HCT116 (cell line): ENCODE measurements at regions not wholly inside any gene's neighbourhood (a gene's known extent, or its start where the extent isn't known, plus 50 kb on each side); places are given as distances from the start of the nearest gene placed in this dataset.

Source experiments
- ATAC-seq: fragments of 200-7000 bp; cut with Tn5 transposase; 2 replicates; pipeline ENCODE4 v1.9.1; 2020; ENCODE audit warnings: mild to moderate bottlenecking, moderate library complexity
- BruUV-seq: library from RNA; stranded (reverse); fragments of 400-500 nt; replicated peaks from 2 replicates; lab custom pipeline; 2021; lab: Mats Ljungman, UMichigan
- CTCF ChIA-PET: fragments of 300-600 bp; sonication (Branson Sonifier 250); formaldehyde crosslinking; loops from one replicate; lab custom pipeline; 2021; ENCODE audit warnings: antibody characterized with exemption; lab: Charles Lee
- POLR2A ChIA-PET: fragments of 300-600, 350-600 bp; sonication (Branson Sonifier 250); formaldehyde crosslinking; loops from one replicate; lab custom pipeline; 2021; ENCODE audit warnings: antibody characterized with exemption; lab: Charles Lee
- RAD21 ChIA-PET, 2 experiments: fragments of 300-600 bp; sonication (Branson Sonifier 250); formaldehyde crosslinking; loops; one replicate each; lab custom pipeline; 2023; ENCODE audit warnings: low total read pairs in 2 of 2; ENCODE audit not compliant: uncharacterized antibody in 2 of 2, unreplicated experiment in 2 of 2, low non-redundant PET in 1 of 2; lab: Charles Lee
- DNase-seq: peaks from one replicate; pipeline ENCODE4 v3.0.0-alpha.2; 2010; ENCODE audit warnings: low read depth, low spot score
- H2AFZ ChIP-seq: fragments of 200-600 bp; shearing (Covaris generic), sonication (generic); 2 replicates; pipeline ENCODE4 v1.6.1; 2017; ENCODE audit warnings: low read depth, mixed run types, mixed read lengths, antibody characterized with exemption, low read length; ENCODE audit not compliant: poor library complexity, severe bottlenecking
- H3K27ac ChIP-seq: 2 replicates; pipeline ENCODE4 v1.5.1; 2012; ENCODE audit warnings: low read depth, low read length
- H3K27me3 ChIP-seq: fragments of 200-600 bp; sonication (generic); 2 replicates; pipeline ENCODE4 v1.6.1; 2016; ENCODE audit warnings: mixed run types, low read length, mixed read lengths; ENCODE audit not compliant: insufficient read depth
- H3K36me3 ChIP-seq, 2 experiments: fragments of 200-500 bp in 1 of 2; fragments of 200-600 bp in 1 of 2; sonication (Bioruptor generic) in 1 of 2; sonication (generic) in 1 of 2; 2 replicates each; pipeline versions ENCODE4 v1.5.1 to v1.6.1; 2014 to 2016; ENCODE audit warnings: low read length in 2 of 2, inconsistent platforms in 1 of 2, mixed read lengths in 1 of 2, mixed run types in 1 of 2; ENCODE audit not compliant: insufficient read depth in 2 of 2, control insufficient read depth in 1 of 2
- H3K4me1 ChIP-seq, 2 experiments: fragments of 200-600 bp in 1 of 2; sonication (generic) in 1 of 2; 2 replicates each; pipeline versions ENCODE4 v1.5.1 to v1.6.1; 2012 to 2017; ENCODE audit warnings: low read length in 2 of 2, inconsistent platforms in 1 of 2, mild to moderate bottlenecking in 1 of 2, mixed read lengths in 1 of 2, mixed run types in 1 of 2, moderate library complexity in 1 of 2; ENCODE audit not compliant: insufficient read depth in 2 of 2, control insufficient read depth in 1 of 2
- H3K4me2 ChIP-seq: fragments of 200-600 bp; sonication (generic); 2 replicates; pipeline ENCODE4 v1.6.1; 2017; ENCODE audit warnings: mixed run types, low read length, mixed read lengths
- H3K4me3 ChIP-seq, 2 experiments: fragments of 200-600 bp in 1 of 2; sonication (generic) in 1 of 2; replicated peaks in 1 of 2; 2 replicates each; pipeline ENCODE4 v1.5.1; 2011 to 2016; ENCODE audit warnings: low read length in 2 of 2, control low read depth in 1 of 2, low read depth in 1 of 2, mild to moderate bottlenecking in 1 of 2, mixed read lengths in 1 of 2, mixed run types in 1 of 2
- H3K79me2 ChIP-seq: fragments of 200-600 bp; sonication (generic); 2 replicates; pipeline ENCODE4 v1.6.1; 2017; ENCODE audit warnings: mild to moderate bottlenecking, mixed run types, low read length, moderate library complexity, mixed read lengths; ENCODE audit not compliant: insufficient read depth
- H3K9ac ChIP-seq: fragments of 200-600 bp; sonication (generic); 2 replicates; pipeline ENCODE4 v1.6.1; 2016; ENCODE audit warnings: low read length, mixed read lengths
- H3K9me2 ChIP-seq: fragments of 200-600 bp; sonication (generic), shearing (Covaris generic); 2 replicates; pipeline ENCODE4 v1.6.1; 2017; ENCODE audit warnings: mixed run types, mild to moderate bottlenecking, moderate library complexity; ENCODE audit not compliant: insufficient read depth
- H3K9me3 ChIP-seq, 2 experiments: fragments of 200-500 bp in 1 of 2; fragments of 200-600 bp in 1 of 2; sonication (Bioruptor generic) in 1 of 2; sonication (generic) in 1 of 2; 2 replicates each; pipeline ENCODE4 v1.6.1; 2014 to 2017; ENCODE audit warnings: low read length in 2 of 2, mixed read lengths in 2 of 2, inconsistent platforms in 1 of 2, low read depth in 1 of 2, mild to moderate bottlenecking in 1 of 2, mixed run types in 1 of 2, moderate library complexity in 1 of 2; ENCODE audit not compliant: control insufficient read depth in 1 of 2, insufficient read depth in 1 of 2
- H4K20me1 ChIP-seq: fragments of 200-600 bp; sonication (generic), shearing (Covaris generic); 2 replicates; pipeline ENCODE4 v1.6.1; 2017; ENCODE audit warnings: mixed run types, mild to moderate bottlenecking, moderate library complexity; ENCODE audit not compliant: insufficient read depth
- CBX3 ChIP-seq: IDR thresholded peaks from 2 replicates; pipeline ENCODE4 v1.6.1; 2012; ENCODE audit warnings: low read depth
- CEBPB ChIP-seq: IDR thresholded peaks from 2 replicates; pipeline ENCODE4 v1.6.1; 2012; ENCODE audit warnings: low read depth
- EGR1 ChIP-seq: IDR thresholded peaks from 2 replicates; pipeline ENCODE4 v1.6.1; 2012; ENCODE audit warnings: low read depth
- ELF1 ChIP-seq: IDR thresholded peaks from 2 replicates; pipeline ENCODE4 v1.6.1; 2012; ENCODE audit warnings: low read depth, borderline replicate concordance
- EZH2 ChIP-seq: fragments of 200-600 bp; sonication (generic); IDR thresholded peaks from 2 replicates; pipeline ENCODE4 v1.6.1; 2017; ENCODE audit warnings: antibody characterized with exemption, mixed run types
- EZH2phosphoT487 ChIP-seq: fragments of 200-600 bp; IDR thresholded peaks from 2 replicates; pipeline ENCODE4 v1.6.1; 2018; ENCODE audit warnings: antibody characterized with exemption, borderline replicate concordance
- FOSL1 ChIP-seq: IDR thresholded peaks from 2 replicates; pipeline ENCODE4 v1.6.1; 2012; ENCODE audit warnings: low read depth
- JUND ChIP-seq: IDR thresholded peaks from 2 replicates; pipeline ENCODE4 v1.6.1; 2012
- POLR2A ChIP-seq: IDR thresholded peaks from 2 replicates; pipeline ENCODE4 v1.7.0; 2011; ENCODE audit warnings: borderline replicate concordance; ENCODE audit not compliant: insufficient read depth, insufficient read length; ENCODE audit errors: extremely low read depth
- POLR2AphosphoS5 ChIP-seq: IDR thresholded peaks from 2 replicates; pipeline ENCODE4 v1.6.1; 2011; ENCODE audit warnings: mild to moderate bottlenecking, low read depth, low read length, moderate library complexity
- RAD21 ChIP-seq: IDR thresholded peaks from 2 replicates; pipeline ENCODE4 v1.6.1; 2012; ENCODE audit warnings: low read depth, mild to moderate bottlenecking
- SIN3A ChIP-seq: IDR thresholded peaks from 2 replicates; pipeline ENCODE4 v1.6.1; 2012; ENCODE audit warnings: low read depth
- SP1 ChIP-seq: IDR thresholded peaks from 2 replicates; pipeline ENCODE4 v1.6.1; 2012; ENCODE audit warnings: low read depth
- SRF ChIP-seq: IDR thresholded peaks from 2 replicates; pipeline ENCODE4 v1.6.1; 2012; ENCODE audit warnings: low read depth
- TCF7L2 ChIP-seq: IDR thresholded peaks from 2 replicates; pipeline ENCODE4 v1.7.0; 2011; ENCODE audit warnings: borderline replicate concordance, inconsistent platforms; ENCODE audit not compliant: insufficient read depth, insufficient read length; ENCODE audit errors: extremely low read depth
- YY1 ChIP-seq: IDR thresholded peaks from 2 replicates; pipeline ENCODE4 v1.6.1; 2011; ENCODE audit warnings: low read length, low read depth, moderate library complexity, mild to moderate bottlenecking; ENCODE audit not compliant: insufficient replicate concordance; ENCODE audit errors: extremely low read depth
- ZFX ChIP-seq: fragments of 450-650 bp; IDR thresholded peaks from 2 replicates; pipeline ENCODE4 v1.6.1; 2017
- ZNF274 ChIP-seq: fragments of 200-500 bp; sonication (Bioruptor generic); IDR thresholded peaks from 2 replicates; pipeline ENCODE4 v1.6.1; 2014; ENCODE audit warnings: mild to moderate bottlenecking, low read depth, low read length, inconsistent platforms
- intact Hi-C: fragments of 100-400 bp; cut with micrococcal nuclease; formaldehyde crosslinking; loops from 2 replicates; pipeline ENCODE4 v1.10.0; 2022
- TF ChIP-seq, protein P1 (sequence below), 3 experiments: fragments of 200-600 bp in 1 of 3; sonication (generic) in 1 of 3; IDR thresholded peaks in 2 of 3; conservative IDR thresholded peaks in 1 of 3; 2 replicates each; pipeline ENCODE4 v1.5.1; 2012 to 2017; ENCODE audit warnings: low read depth in 2 of 3, low read length in 2 of 3, antibody characterized with exemption in 1 of 3, borderline replicate concordance in 1 of 3, control low read depth in 1 of 3, mild to moderate bottlenecking in 1 of 3, mixed read lengths in 1 of 3, mixed run types in 1 of 3, moderate library complexity in 1 of 3; ENCODE audit not compliant: insufficient read depth in 1 of 3
- TF ChIP-seq, protein P2 (sequence below): IDR thresholded peaks from 2 replicates; pipeline ENCODE4 v1.6.1; 2012; ENCODE audit warnings: low read depth

DNA sequence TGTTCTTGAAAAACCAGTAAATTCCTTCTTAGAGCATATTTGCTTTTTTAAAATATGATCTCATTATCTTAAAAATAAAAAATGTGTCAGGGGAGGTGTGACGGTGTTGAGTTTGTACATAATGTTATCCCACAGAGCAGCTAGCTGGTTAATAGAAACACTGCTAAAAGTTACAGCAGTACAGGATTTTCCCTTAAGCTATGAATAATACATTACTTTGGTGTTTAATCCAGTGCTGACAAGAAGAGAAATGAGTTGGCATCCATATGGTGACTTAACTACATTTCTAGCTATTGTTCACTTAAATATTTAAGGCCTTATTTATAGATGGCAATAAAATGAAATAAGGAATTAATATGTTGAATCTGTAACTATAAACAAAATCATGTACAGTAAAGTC, 883.1 kb downstream of the CDH18 start:
- Histone ChIP-seq H3K4me1 (no peaks in the 10 kb centered on the region), H3K9ac (no peak overlapping the region), H3K4me2 (no peak overlapping the region), H2AFZ (no peak overlapping the region), H3K27me3 (no peaks in the 10 kb centered on the region), H3K9me3 (peaks cover 0 to 5% of the 10 kb centered on the region in 2 experiments; a peak in 2 of 4 replicates), H4K20me1 (no peaks in the 10 kb centered on the region)
- intact Hi-C loops, result no loop called here
- ChIA-PET CTCF (no interaction called here), RAD21 (no interaction called here), POLR2A (no interaction called here)
- BruUV-seq, result no TSS peak
- ATAC-seq (no peak), DNase-seq (no peak)
- TF ChIP-seq ZFX (no peak), CBX3 (no peak), YY1 (no peak), RAD21 (no peak), POLR2AphosphoS5 (no peak), SIN3A (no peak), ZNF274 (no peak), EZH2 (no peak), SRF (no peak), JUND (no peak), FOSL1 (no peak), EGR1 (no peak), CEBPB (no peak), SP1 (no peak), POLR2A (no peak), TCF7L2 (no peak), EZH2phosphoT487 (no peak), ELF1 (no peak)
- TF ChIP-seq, protein P1, sequence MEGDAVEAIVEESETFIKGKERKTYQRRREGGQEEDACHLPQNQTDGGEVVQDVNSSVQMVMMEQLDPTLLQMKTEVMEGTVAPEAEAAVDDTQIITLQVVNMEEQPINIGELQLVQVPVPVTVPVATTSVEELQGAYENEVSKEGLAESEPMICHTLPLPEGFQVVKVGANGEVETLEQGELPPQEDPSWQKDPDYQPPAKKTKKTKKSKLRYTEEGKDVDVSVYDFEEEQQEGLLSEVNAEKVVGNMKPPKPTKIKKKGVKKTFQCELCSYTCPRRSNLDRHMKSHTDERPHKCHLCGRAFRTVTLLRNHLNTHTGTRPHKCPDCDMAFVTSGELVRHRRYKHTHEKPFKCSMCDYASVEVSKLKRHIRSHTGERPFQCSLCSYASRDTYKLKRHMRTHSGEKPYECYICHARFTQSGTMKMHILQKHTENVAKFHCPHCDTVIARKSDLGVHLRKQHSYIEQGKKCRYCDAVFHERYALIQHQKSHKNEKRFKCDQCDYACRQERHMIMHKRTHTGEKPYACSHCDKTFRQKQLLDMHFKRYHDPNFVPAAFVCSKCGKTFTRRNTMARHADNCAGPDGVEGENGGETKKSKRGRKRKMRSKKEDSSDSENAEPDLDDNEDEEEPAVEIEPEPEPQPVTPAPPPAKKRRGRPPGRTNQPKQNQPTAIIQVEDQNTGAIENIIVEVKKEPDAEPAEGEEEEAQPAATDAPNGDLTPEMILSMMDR (IDR thresholded peaks at IDR 0.05 in 2 of 3, conservative IDR thresholded peaks at IDR 0.05 in 1 of 3; ENCODE audit: borderline replicate concordance in 1 of 3, insufficient read depth in 1 of 3, low read depth in 2 of 3, low read length in 2 of 3), result no peak
- TF ChIP-seq, protein P2, sequence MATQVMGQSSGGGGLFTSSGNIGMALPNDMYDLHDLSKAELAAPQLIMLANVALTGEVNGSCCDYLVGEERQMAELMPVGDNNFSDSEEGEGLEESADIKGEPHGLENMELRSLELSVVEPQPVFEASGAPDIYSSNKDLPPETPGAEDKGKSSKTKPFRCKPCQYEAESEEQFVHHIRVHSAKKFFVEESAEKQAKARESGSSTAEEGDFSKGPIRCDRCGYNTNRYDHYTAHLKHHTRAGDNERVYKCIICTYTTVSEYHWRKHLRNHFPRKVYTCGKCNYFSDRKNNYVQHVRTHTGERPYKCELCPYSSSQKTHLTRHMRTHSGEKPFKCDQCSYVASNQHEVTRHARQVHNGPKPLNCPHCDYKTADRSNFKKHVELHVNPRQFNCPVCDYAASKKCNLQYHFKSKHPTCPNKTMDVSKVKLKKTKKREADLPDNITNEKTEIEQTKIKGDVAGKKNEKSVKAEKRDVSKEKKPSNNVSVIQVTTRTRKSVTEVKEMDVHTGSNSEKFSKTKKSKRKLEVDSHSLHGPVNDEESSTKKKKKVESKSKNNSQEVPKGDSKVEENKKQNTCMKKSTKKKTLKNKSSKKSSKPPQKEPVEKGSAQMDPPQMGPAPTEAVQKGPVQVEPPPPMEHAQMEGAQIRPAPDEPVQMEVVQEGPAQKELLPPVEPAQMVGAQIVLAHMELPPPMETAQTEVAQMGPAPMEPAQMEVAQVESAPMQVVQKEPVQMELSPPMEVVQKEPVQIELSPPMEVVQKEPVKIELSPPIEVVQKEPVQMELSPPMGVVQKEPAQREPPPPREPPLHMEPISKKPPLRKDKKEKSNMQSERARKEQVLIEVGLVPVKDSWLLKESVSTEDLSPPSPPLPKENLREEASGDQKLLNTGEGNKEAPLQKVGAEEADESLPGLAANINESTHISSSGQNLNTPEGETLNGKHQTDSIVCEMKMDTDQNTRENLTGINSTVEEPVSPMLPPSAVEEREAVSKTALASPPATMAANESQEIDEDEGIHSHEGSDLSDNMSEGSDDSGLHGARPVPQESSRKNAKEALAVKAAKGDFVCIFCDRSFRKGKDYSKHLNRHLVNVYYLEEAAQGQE, result no peak
- TF ChIP-seq, all 23 proteins: peak for 0
- Histone ChIP-seq H3K27ac (no peak overlapping the region), H3K36me3 (no peaks in the 10 kb centered on the region; a peak in 1 of 4 replicates), H3K4me3 (no peak overlapping the region), H3K9me2 (no peaks in the 10 kb centered on the region), H3K79me2 (no peaks in the 10 kb centered on the region)
